NCI-H1436 treated with DMSO at 0.1 percent for 48 hours (cell line): ENCODE measurements at regions not wholly inside any gene's neighbourhood (a gene's known extent, or its start where the extent isn't known, plus 50 kb on each side); places are given as distances from the start of the nearest gene placed in this dataset.
"Not testable (repeated sequence)": the region's sequence is repeated elsewhere in the genome, so short reads cannot be mapped to it uniquely, and the experiment has no call there.

ENCODE experiments used
- DNase-seq: peaks from one replicate; lab custom pipeline; 2025; lab: John Stamatoyannopoulos, UW

GRCh38 chr10:84704101-84704500, 375.7 kb downstream of the CCSER2 start:
- no peak for DNase-seq

GRCh38 chr10:84706431-84706830, 378.0 kb downstream of the CCSER2 start:
- no peak for DNase-seq

GRCh38 chr10:84706875-84707274, 378.5 kb downstream of the CCSER2 start:
- DNase-seq, result no peak

GRCh38 chr10:84715911-84716310, 387.5 kb downstream of the CCSER2 start:
- no peak for DNase-seq

GRCh38 chr10:84718877-84719616, 390.7 kb downstream of the CCSER2 start:
- no peak for DNase-seq

GRCh38 chr10:84719687-84720086, 391.3 kb downstream of the CCSER2 start:
- DNase-seq, result no peak

GRCh38 chr10:84727398-84727797, 399.0 kb downstream of the CCSER2 start:
- DNase-seq, result no peak

- not testable (repeated sequence) for DNase-seq
These were observed 410.7 kb downstream of the CCSER2 start for GRCh38 chr10:84739126-84739525.

GRCh38 chr10:84739641-84740040, 411.3 kb downstream of the CCSER2 start:
- DNase-seq, result no peak

- DNase-seq, result no peak
These were observed 415.1 kb downstream of the CCSER2 start for GRCh38 chr10:84743483-84743882.

GRCh38 chr10:84755311-84755710, 426.9 kb downstream of the CCSER2 start:
- DNase-seq, result no peak

- not testable (repeated sequence) for DNase-seq
These were observed 428.3 kb downstream of the CCSER2 start for GRCh38 chr10:84756653-84757052.

GRCh38 chr10:84761994-84762614, 433.7 kb downstream of the CCSER2 start:
- DNase-seq, result peak; percentile 20

GRCh38 chr10:84762754-84763394, 434.5 kb downstream of the CCSER2 start:
- no peak for DNase-seq

- DNase-seq, result no peak
These were observed 435.6 kb downstream of the CCSER2 start for GRCh38 chr10:84763965-84764364.

GRCh38 chr10:84765086-84765485, 436.7 kb downstream of the CCSER2 start:
- no peak for DNase-seq

GRCh38 chr10:84765656-84766055, 437.3 kb downstream of the CCSER2 start:
- no peak for DNase-seq

GRCh38 chr10:84766923-84767322, 438.5 kb downstream of the CCSER2 start:
- DNase-seq, result no peak

GRCh38 chr10:84768132-84768531, 439.7 kb downstream of the CCSER2 start:
- no peak for DNase-seq

- no peak for DNase-seq
These were observed 442.4 kb downstream of the CCSER2 start for GRCh38 chr10:84770824-84771223.

- peak; percentile 49 for DNase-seq
These were observed 455.0 kb downstream of the CCSER2 start for GRCh38 chr10:84783386-84783785.

GRCh38 chr10:84783909-84784308, 455.5 kb downstream of the CCSER2 start:
- DNase-seq, result no peak

GRCh38 chr10:84784749-84785148, 456.4 kb downstream of the CCSER2 start:
- DNase-seq, result no peak
